NB4 (cell line): ENCODE measurements at regions not wholly inside any gene's neighbourhood (a gene's known extent, or its start where the extent isn't known, plus 50 kb on each side); places are given as distances from the start of the nearest gene placed in this dataset.

Source experiments
- CTCF ChIP-seq: IDR thresholded peaks from one replicate; pipeline ENCODE4 v1.5.1; 2012; ENCODE audit warnings: low read depth, low read length
- MYC ChIP-seq: IDR thresholded peaks from 2 replicates; pipeline ENCODE4 v1.6.1; 2011; ENCODE audit warnings: low read depth, low read length
- POLR2A ChIP-seq: IDR thresholded peaks from 2 replicates; pipeline ENCODE4 v1.6.1; 2011; ENCODE audit warnings: mild to moderate bottlenecking; ENCODE audit not compliant: insufficient read length; ENCODE audit errors: extremely low read depth

- TF ChIP-seq CTCF (no peak), POLR2A (no peak), MYC (no peak)
These were observed 64.6 kb downstream of the MYEOV start for GRCh38 chr11:69358398-69359020.
